ENCODE measurements at regions not wholly inside any gene's neighbourhood (a gene's known extent, or its start where the extent isn't known, plus 50 kb on each side); places are given as distances from the start of the nearest gene placed in this dataset.

GRCh38 chr19:32234663-32235217, 110.7 kb upstream of the ZNF507 start:
- no peak for DNase-seq
- intact Hi-C loops (cut with DNase I) = loop anchor here in 1 of 2 donors (5.0 kb wide), 1 partner anchor 1447 kb away; no protein-coding TSS in a partner anchor
- TF ChIP-seq CTCF (IDR thresholded peaks at IDR 0.05) = no peak
- no peaks in the 10 kb centered on the region for H3K36me3 ChIP-seq
- H3K27me3 ChIP-seq = peaks cover 0 to 42% of the 10 kb centered on the region in 2 donors
- H3K4me1 ChIP-seq = no peaks in the 10 kb centered on the region
- H3K27ac ChIP-seq = no peak overlapping the region
- no peak for ATAC-seq
- no peak overlapping the region for H3K4me3 ChIP-seq
- H3K9me3 ChIP-seq = no peaks in the 10 kb centered on the region

- H3K27me3 ChIP-seq = peaks cover 0 to 21% of the 10 kb centered on the region in 2 donors
- TF ChIP-seq CTCF (IDR thresholded peaks at IDR 0.05) = no peak
- H3K27ac ChIP-seq = no peak overlapping the region
- no peak overlapping the region for H3K4me3 ChIP-seq
- no peaks in the 10 kb centered on the region for H3K4me1 ChIP-seq
- no peaks in the 10 kb centered on the region for H3K9me3 ChIP-seq
- intact Hi-C loops (cut with DNase I) = no loop called here
- ATAC-seq = no peak
- H3K36me3 ChIP-seq = no peaks in the 10 kb centered on the region
- DNase-seq = no peak
Measured at GRCh38 chr19:32238076-32238475, 107.3 kb upstream of the ZNF507 start.

GRCh38 chr19:32240316-32240715, 105.1 kb upstream of the ZNF507 start:
- no peaks in the 10 kb centered on the region for H3K9me3 ChIP-seq
- no peaks in the 10 kb centered on the region for H3K4me1 ChIP-seq
- H3K4me3 ChIP-seq = no peak overlapping the region
- no peak for TF ChIP-seq CTCF (IDR thresholded peaks at IDR 0.05)
- no peaks in the 10 kb centered on the region for H3K36me3 ChIP-seq
- ATAC-seq (no peak), DNase-seq (no peak)
- H3K27ac ChIP-seq = no peak overlapping the region
- H3K27me3 ChIP-seq = peaks cover 0 to 7% of the 10 kb centered on the region in 2 donors
- intact Hi-C loops (cut with DNase I) = no loop called here

- H3K27ac ChIP-seq = no peak overlapping the region
- no peak for TF ChIP-seq CTCF (IDR thresholded peaks at IDR 0.05)
- H3K4me3 ChIP-seq = no peak overlapping the region
- DNase-seq (no peak), ATAC-seq (no peak)
- no peaks in the 10 kb centered on the region for H3K36me3 ChIP-seq
- H3K27me3 ChIP-seq = peaks cover 0 to 5% of the 10 kb centered on the region in 2 donors
- no peaks in the 10 kb centered on the region for H3K4me1 ChIP-seq
- no peaks in the 10 kb centered on the region for H3K9me3 ChIP-seq
- intact Hi-C loops (cut with DNase I) = no loop called here
Measured at GRCh38 chr19:32241306-32241705, 104.1 kb upstream of the ZNF507 start.

GRCh38 chr19:32241932-32242710, 103.3 kb upstream of the ZNF507 start:
- intact Hi-C loops (cut with DNase I) = no loop called here
- H3K9me3 ChIP-seq = peaks cover 0 to 4% of the 10 kb centered on the region in 2 donors
- TF ChIP-seq CTCF (IDR thresholded peaks at IDR 0.05) = no peak
- ATAC-seq (no peak), DNase-seq (no peak)
- H3K27me3 ChIP-seq = no peaks in the 10 kb centered on the region
- H3K36me3 ChIP-seq = no peaks in the 10 kb centered on the region
- H3K4me1 ChIP-seq = no peaks in the 10 kb centered on the region
- H3K4me3 ChIP-seq = no peak overlapping the region
- no peak overlapping the region for H3K27ac ChIP-seq
